ENCODE measurements at regions not wholly inside any gene's neighbourhood (a gene's known extent, or its start where the extent isn't known, plus 50 kb on each side); places are given as distances from the start of the nearest gene placed in this dataset.
A peak's percentile ranks its signal among the peaks of the same experiment; 100 is the strongest.

- no peak for TF ChIP-seq ZNF76 (tag by site-specific recombination; IDR thresholded peaks at IDR 0.05; ENCODE audit: borderline replicate concordance, low read depth)
- TF ChIP-seq ZNF133 (tag by site-specific recombination; IDR thresholded peaks at IDR 0.05): no peak
- 0 out of 2 replicates have a peak, but pooled peaks have one; percentile 25 for TF ChIP-seq CTCF (tag by site-specific recombination; IDR thresholded peaks at IDR 0.05)
- TF ChIP-seq ZFP37 (tag by site-specific recombination; IDR thresholded peaks at IDR 0.05): no peak
- no peak for TF ChIP-seq ZSCAN30 (tag by site-specific recombination; IDR thresholded peaks at IDR 0.05)
- no peak for TF ChIP-seq ZEB2 (tag by site-specific recombination; IDR thresholded peaks at IDR 0.05)
- TF ChIP-seq ZNF18 (tag by site-specific recombination; IDR thresholded peaks at IDR 0.05): peak; percentile 62
- TF ChIP-seq KLF16 (tag by site-specific recombination; IDR thresholded peaks at IDR 0.05): no peak
- TF ChIP-seq ZBTB17 (tag by site-specific recombination; IDR thresholded peaks at IDR 0.05): 0 out of 2 replicates have a peak, but pooled peaks have one; percentile 28
- TF ChIP-seq ZNF138 (tag by site-specific recombination; IDR thresholded peaks at IDR 0.05; ENCODE audit: borderline replicate concordance): no peak
- TF ChIP-seq ZNF398 (tag by site-specific recombination; IDR thresholded peaks at IDR 0.05): no peak
- no peak for TF ChIP-seq ZBTB26 (tag by site-specific recombination; optimal IDR thresholded peaks at IDR 0.05)
- TF ChIP-seq PRDM2 (tag by site-specific recombination; IDR thresholded peaks at IDR 0.05; ENCODE audit: borderline replicate concordance): no peak
- TF ChIP-seq TRIM28 (IDR thresholded peaks at IDR 0.05; ENCODE audit: borderline replicate concordance, low read length): 0 out of 2 replicates have a peak, but pooled peaks have one; percentile 49
- TF ChIP-seq FEZF1 (tag by site-specific recombination; IDR thresholded peaks at IDR 0.05): no peak
- no peak for TF ChIP-seq ZFHX2 (tag by site-specific recombination; conservative IDR thresholded peaks at IDR 0.05)
- TF ChIP-seq HIC1 (tag by site-specific recombination; IDR thresholded peaks at IDR 0.05): no peak
Measured at GRCh38 chr14:36373982-36374673, 53.7 kb upstream of the MBIP start (continued).

Measured in HEK293 (cell line).